SK-N-SH treated with all-trans-retinoic acid at 6 μM for 48 hours (cell line): ENCODE measurements at regions not wholly inside any gene's neighbourhood (a gene's known extent, or its start where the extent isn't known, plus 50 kb on each side); places are given as distances from the start of the nearest gene placed in this dataset.

Experiments used
- ATAC-seq: fragments of 200-7000 bp; cut with Tn5 transposase; 3 replicates; pipeline ENCODE4 v1.9.1; 2020; ENCODE audit warnings: mild to moderate bottlenecking, moderate library complexity
- ARNTL ChIP-seq: fragments of 450-650 bp; formaldehyde crosslinking; IDR thresholded peaks from 2 replicates; pipeline ENCODE4 v1.5.0; 2020; ENCODE audit warnings: low read depth, mild to moderate bottlenecking, moderate library complexity, borderline replicate concordance
- BACH2 ChIP-seq: fragments of 250-450 bp; sonication (Bioruptor Pico); IDR thresholded peaks from 2 replicates; pipeline ENCODE4 v1.9.0; 2021; ENCODE audit warnings: mild to moderate bottlenecking, borderline replicate concordance
- CSDC2 ChIP-seq: fragments of 250-450 bp; sonication (Bioruptor Pico); IDR thresholded peaks from 2 replicates; pipeline ENCODE4 v1.5.0; 2020; ENCODE audit warnings: mild to moderate bottlenecking, moderate library complexity
- ESRRG ChIP-seq: fragments of 250-450 bp; sonication (Bioruptor Pico); IDR thresholded peaks from 2 replicates; pipeline ENCODE4 v1.6.1; 2021; ENCODE audit warnings: mild to moderate bottlenecking
- GLIS3 ChIP-seq: fragments of 250-450 bp; sonication (Bioruptor Pico); IDR thresholded peaks from 2 replicates; pipeline ENCODE4 v1.5.0; 2020; ENCODE audit warnings: mild to moderate bottlenecking, moderate library complexity
- ISL1 ChIP-seq: fragments of 250-450 bp; sonication (Bioruptor Pico); IDR thresholded peaks from 2 replicates; pipeline ENCODE4 v2.1.2; 2022; ENCODE audit warnings: mild to moderate bottlenecking, moderate library complexity
- OSR1 ChIP-seq: fragments of 250-450 bp; sonication (Bioruptor Pico); IDR thresholded peaks from 2 replicates; pipeline ENCODE4 v1.8.0; 2022; ENCODE audit warnings: moderate library complexity, mild to moderate bottlenecking, inconsistent platforms
- PPARA ChIP-seq: fragments of 250-450 bp; sonication (Bioruptor Pico); IDR thresholded peaks from 2 replicates; pipeline ENCODE4 v1.5.0; 2020; ENCODE audit warnings: mild to moderate bottlenecking, borderline replicate concordance
- RARB ChIP-seq: fragments of 250-450 bp; sonication (Bioruptor Pico); IDR thresholded peaks from 2 replicates; pipeline ENCODE4 v1.8.0; 2021; ENCODE audit warnings: mild to moderate bottlenecking, moderate library complexity
- SNAI2 ChIP-seq: fragments of 250-450 bp; sonication (Bioruptor Pico); IDR thresholded peaks from 2 replicates; pipeline ENCODE4 v1.5.0; 2020; ENCODE audit warnings: mild to moderate bottlenecking, moderate library complexity
- TOX ChIP-seq: fragments of 250-450 bp; sonication (Bioruptor Pico); IDR thresholded peaks from 2 replicates; pipeline ENCODE4 v1.8.0; 2021; ENCODE audit warnings: mild to moderate bottlenecking, moderate library complexity, borderline replicate concordance
- ZC3H10 ChIP-seq: fragments of 250-450 bp; sonication (Bioruptor Pico); IDR thresholded peaks from 2 replicates; pipeline ENCODE4 v1.5.1; 2021; ENCODE audit warnings: mild to moderate bottlenecking, moderate library complexity
- ZFP3 ChIP-seq: fragments of 250-450 bp; sonication (Bioruptor Pico); IDR thresholded peaks from 2 replicates; pipeline ENCODE4 v1.5.0; 2020; ENCODE audit warnings: mild to moderate bottlenecking, moderate library complexity
- ZNF565 ChIP-seq: fragments of 450-650 bp; formaldehyde crosslinking; conservative IDR thresholded peaks from 2 replicates; pipeline ENCODE4 v1.5.0; 2020; ENCODE audit warnings: low read depth, mild to moderate bottlenecking, moderate library complexity
- ZNF70 ChIP-seq: fragments of 450-650 bp; formaldehyde crosslinking; IDR thresholded peaks from 2 replicates; pipeline ENCODE4 v1.5.0; 2020; ENCODE audit warnings: mild to moderate bottlenecking, moderate library complexity
- ZNF8 ChIP-seq: fragments of 450-650 bp; formaldehyde crosslinking; IDR thresholded peaks from 2 replicates; pipeline ENCODE4 v1.5.0; 2020; ENCODE audit warnings: mild to moderate bottlenecking, moderate library complexity
- TF ChIP-seq, protein P1 (sequence below): fragments of 250-450 bp; sonication (Bioruptor Pico); IDR thresholded peaks from 2 replicates; pipeline ENCODE4 v1.8.0; 2021; ENCODE audit warnings: low read depth, mild to moderate bottlenecking, moderate library complexity, borderline replicate concordance
- TF ChIP-seq, protein P2 (sequence below): fragments of 250-450 bp; sonication (Bioruptor Pico); IDR thresholded peaks from 2 replicates; pipeline ENCODE4 v1.5.0; 2020; ENCODE audit warnings: mild to moderate bottlenecking, moderate library complexity
- TF ChIP-seq, protein P3 (sequence below): fragments of 250-450 bp; sonication (Bioruptor Pico); IDR thresholded peaks from 2 replicates; pipeline ENCODE4 v1.8.0; 2020; ENCODE audit warnings: mild to moderate bottlenecking, moderate library complexity, borderline replicate concordance
- TF ChIP-seq, protein P4 (sequence below): fragments of 250-450 bp; sonication (Bioruptor Pico); IDR thresholded peaks from 2 replicates; pipeline ENCODE4 v1.5.1; 2021; ENCODE audit warnings: mild to moderate bottlenecking, moderate library complexity
- TF ChIP-seq, protein P5 (sequence below): fragments of 250-450 bp; sonication (Bioruptor Pico); IDR thresholded peaks from 2 replicates; pipeline ENCODE4 v1.5.1; 2020; ENCODE audit warnings: low read depth, mild to moderate bottlenecking, moderate library complexity

DNA sequence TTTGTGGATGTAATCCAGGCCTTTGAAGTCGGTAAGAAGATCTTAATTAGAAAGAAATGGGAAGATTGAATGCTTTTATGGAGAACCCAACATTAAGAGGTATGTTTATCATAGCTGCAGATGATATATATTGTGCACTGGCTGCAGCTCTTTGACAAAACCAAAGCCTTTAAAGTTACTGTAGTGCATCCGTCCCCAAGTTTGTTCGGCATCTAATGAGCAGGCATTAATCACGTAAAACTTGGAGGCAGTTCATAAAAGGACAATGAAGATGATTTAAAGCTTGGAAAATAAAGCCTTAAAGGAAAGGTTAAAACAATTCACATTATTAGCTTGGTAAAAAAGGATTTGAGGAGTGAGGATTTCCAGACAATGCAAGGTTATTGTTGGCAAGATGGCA lies 150.8 kb upstream of the ARX start:
- TF ChIP-seq ARNTL (no peak), OSR1 (CRISPR knock-in tag) (no peak), ZC3H10 (no peak), SNAI2 (CRISPR knock-in tag) (no peak)
- no peak for ATAC-seq

DNA sequence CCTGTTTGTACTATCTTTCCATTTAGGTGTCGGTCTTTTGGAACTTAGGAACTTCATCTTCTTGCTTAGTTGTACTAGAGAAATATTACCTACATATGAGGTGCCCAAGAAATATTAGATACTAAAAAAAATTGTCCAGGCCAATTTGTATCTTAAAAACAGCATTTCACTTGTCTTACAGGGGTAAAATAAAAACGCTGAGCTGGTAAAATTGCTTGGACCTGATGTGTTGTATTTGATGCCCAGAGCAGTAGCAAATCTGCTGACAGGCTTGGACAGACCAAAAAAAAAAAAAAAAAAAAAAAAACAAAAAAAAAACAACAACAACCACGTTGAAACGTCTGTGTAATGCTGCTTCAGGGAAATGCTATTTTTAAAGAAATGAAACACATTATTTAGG lies 150.4 kb upstream of the ARX start:
- no peak for ATAC-seq
- no peak for TF ChIP-seq ISL1 (CRISPR knock-in tag)
- TF ChIP-seq, protein P1, sequence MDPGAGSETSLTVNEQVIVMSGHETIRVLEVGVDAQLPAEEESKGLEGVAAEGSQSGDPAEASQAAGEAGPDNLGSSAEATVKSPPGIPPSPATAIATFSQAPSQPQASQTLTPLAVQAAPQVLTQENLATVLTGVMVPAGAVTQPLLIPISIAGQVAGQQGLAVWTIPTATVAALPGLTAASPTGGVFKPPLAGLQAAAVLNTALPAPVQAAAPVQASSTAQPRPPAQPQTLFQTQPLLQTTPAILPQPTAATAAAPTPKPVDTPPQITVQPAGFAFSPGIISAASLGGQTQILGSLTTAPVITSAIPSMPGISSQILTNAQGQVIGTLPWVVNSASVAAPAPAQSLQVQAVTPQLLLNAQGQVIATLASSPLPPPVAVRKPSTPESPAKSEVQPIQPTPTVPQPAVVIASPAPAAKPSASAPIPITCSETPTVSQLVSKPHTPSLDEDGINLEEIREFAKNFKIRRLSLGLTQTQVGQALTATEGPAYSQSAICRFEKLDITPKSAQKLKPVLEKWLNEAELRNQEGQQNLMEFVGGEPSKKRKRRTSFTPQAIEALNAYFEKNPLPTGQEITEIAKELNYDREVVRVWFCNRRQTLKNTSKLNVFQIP (CRISPR knock-in tag): no peak
- no peak for TF ChIP-seq ZNF70
- no peak for TF ChIP-seq ZFP3 (CRISPR knock-in tag)
- no peak for TF ChIP-seq ZC3H10

DNA sequence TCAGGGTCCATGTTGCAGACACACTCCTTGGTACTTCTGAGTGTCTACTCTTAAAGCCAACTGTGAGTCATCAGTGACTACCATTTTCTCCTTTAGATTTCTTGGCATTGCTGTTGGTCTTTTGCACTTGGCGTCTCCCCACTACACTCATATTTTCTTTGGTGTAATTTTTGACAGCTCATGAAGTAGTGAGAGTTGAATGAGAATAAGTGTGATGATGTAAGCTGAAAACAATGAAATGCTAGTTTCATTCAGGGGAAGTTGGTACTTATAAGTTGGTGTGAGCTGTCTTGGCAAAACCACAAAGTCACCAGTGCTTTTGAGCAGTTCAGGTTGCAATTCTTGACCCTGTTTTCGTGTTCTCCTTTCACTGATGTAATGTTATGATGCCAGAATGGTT lies 142.9 kb upstream of the ARX start:
- TF ChIP-seq, protein P2, sequence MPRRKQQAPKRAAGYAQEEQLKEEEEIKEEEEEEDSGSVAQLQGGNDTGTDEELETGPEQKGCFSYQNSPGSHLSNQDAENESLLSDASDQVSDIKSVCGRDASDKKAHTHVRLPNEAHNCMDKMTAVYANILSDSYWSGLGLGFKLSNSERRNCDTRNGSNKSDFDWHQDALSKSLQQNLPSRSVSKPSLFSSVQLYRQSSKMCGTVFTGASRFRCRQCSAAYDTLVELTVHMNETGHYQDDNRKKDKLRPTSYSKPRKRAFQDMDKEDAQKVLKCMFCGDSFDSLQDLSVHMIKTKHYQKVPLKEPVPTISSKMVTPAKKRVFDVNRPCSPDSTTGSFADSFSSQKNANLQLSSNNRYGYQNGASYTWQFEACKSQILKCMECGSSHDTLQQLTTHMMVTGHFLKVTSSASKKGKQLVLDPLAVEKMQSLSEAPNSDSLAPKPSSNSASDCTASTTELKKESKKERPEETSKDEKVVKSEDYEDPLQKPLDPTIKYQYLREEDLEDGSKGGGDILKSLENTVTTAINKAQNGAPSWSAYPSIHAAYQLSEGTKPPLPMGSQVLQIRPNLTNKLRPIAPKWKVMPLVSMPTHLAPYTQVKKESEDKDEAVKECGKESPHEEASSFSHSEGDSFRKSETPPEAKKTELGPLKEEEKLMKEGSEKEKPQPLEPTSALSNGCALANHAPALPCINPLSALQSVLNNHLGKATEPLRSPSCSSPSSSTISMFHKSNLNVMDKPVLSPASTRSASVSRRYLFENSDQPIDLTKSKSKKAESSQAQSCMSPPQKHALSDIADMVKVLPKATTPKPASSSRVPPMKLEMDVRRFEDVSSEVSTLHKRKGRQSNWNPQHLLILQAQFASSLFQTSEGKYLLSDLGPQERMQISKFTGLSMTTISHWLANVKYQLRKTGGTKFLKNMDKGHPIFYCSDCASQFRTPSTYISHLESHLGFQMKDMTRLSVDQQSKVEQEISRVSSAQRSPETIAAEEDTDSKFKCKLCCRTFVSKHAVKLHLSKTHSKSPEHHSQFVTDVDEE (CRISPR knock-in tag): no peak
- TF ChIP-seq, protein P3, sequence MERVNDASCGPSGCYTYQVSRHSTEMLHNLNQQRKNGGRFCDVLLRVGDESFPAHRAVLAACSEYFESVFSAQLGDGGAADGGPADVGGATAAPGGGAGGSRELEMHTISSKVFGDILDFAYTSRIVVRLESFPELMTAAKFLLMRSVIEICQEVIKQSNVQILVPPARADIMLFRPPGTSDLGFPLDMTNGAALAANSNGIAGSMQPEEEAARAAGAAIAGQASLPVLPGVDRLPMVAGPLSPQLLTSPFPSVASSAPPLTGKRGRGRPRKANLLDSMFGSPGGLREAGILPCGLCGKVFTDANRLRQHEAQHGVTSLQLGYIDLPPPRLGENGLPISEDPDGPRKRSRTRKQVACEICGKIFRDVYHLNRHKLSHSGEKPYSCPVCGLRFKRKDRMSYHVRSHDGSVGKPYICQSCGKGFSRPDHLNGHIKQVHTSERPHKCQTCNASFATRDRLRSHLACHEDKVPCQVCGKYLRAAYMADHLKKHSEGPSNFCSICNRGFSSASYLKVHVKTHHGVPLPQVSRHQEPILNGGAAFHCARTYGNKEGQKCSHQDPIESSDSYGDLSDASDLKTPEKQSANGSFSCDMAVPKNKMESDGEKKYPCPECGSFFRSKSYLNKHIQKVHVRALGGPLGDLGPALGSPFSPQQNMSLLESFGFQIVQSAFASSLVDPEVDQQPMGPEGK: no peak
- no peak for TF ChIP-seq PPARA (CRISPR knock-in tag)
- no peak for TF ChIP-seq ZC3H10
- TF ChIP-seq ZNF565 (CRISPR knock-in tag): no peak
- no peak for TF ChIP-seq ISL1 (CRISPR knock-in tag)
- no peak for TF ChIP-seq ZNF8 (CRISPR knock-in tag)
- TF ChIP-seq ESRRG: no peak
- TF ChIP-seq RARB (CRISPR knock-in tag): no peak
- no peak for TF ChIP-seq GLIS3 (CRISPR knock-in tag)
- no peak for TF ChIP-seq SNAI2 (CRISPR knock-in tag)
- TF ChIP-seq, protein P4, sequence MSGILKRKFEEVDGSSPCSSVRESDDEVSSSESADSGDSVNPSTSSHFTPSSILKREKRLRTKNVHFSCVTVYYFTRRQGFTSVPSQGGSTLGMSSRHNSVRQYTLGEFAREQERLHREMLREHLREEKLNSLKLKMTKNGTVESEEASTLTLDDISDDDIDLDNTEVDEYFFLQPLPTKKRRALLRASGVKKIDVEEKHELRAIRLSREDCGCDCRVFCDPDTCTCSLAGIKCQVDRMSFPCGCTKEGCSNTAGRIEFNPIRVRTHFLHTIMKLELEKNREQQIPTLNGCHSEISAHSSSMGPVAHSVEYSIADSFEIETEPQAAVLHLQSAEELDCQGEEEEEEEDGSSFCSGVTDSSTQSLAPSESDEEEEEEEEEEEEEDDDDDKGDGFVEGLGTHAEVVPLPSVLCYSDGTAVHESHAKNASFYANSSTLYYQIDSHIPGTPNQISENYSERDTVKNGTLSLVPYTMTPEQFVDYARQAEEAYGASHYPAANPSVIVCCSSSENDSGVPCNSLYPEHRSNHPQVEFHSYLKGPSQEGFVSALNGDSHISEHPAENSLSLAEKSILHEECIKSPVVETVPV (CRISPR knock-in tag): no peak
- TF ChIP-seq BACH2 (CRISPR knock-in tag): no peak
- ATAC-seq: no peak

DNA sequence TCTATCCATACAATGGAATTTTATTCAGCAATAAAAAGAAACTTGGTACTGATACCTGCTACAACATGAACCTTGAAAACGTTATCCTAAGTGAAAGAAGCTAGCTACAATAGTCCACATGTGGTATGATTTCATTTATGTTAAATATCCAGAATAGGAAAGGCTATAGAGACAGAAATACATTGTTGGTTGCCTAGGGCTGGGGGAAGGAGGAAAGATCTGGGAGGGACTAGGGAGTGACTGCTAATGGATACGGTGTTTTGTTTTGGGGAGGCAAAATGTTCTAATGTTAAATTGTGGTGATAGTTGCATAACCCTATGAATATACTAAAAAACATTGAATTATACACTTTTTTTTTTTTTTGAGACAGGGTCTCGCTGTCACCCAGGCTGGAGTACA lies 141.1 kb upstream of the ARX start:
- ATAC-seq: no peak
- TF ChIP-seq PPARA (CRISPR knock-in tag): no peak
- TF ChIP-seq, protein P4 (CRISPR knock-in tag): no peak
- no peak for TF ChIP-seq ESRRG
- TF ChIP-seq ZNF8 (CRISPR knock-in tag): no peak
- no peak for TF ChIP-seq RARB (CRISPR knock-in tag)
- TF ChIP-seq, protein P3: no peak
- TF ChIP-seq CSDC2 (CRISPR knock-in tag): no peak
- TF ChIP-seq, protein P1 (CRISPR knock-in tag): no peak
- no peak for TF ChIP-seq GLIS3 (CRISPR knock-in tag)
- no peak for TF ChIP-seq TOX (CRISPR knock-in tag)
- TF ChIP-seq ZC3H10: no peak
- no peak for TF ChIP-seq SNAI2 (CRISPR knock-in tag)
- no peak for TF ChIP-seq ARNTL
- TF ChIP-seq, protein P5, sequence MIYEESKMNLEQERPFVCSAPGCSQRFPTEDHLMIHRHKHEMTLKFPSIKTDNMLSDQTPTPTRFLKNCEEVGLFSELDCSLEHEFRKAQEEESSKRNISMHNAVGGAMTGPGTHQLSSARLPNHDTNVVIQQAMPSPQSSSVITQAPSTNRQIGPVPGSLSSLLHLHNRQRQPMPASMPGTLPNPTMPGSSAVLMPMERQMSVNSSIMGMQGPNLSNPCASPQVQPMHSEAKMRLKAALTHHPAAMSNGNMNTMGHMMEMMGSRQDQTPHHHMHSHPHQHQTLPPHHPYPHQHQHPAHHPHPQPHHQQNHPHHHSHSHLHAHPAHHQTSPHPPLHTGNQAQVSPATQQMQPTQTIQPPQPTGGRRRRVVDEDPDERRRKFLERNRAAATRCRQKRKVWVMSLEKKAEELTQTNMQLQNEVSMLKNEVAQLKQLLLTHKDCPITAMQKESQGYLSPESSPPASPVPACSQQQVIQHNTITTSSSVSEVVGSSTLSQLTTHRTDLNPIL (CRISPR knock-in tag): no peak
- TF ChIP-seq ISL1 (CRISPR knock-in tag): no peak
- TF ChIP-seq ZNF565 (CRISPR knock-in tag): no peak
- TF ChIP-seq BACH2 (CRISPR knock-in tag): no peak
